Thyroid gland (tissue), 4 donors: ENCODE measurements at regions not wholly inside any gene's neighbourhood (a gene's known extent, or its start where the extent isn't known, plus 50 kb on each side); places are given as distances from the start of the nearest gene placed in this dataset.

Source experiments
- POLR2A ChIP-seq, 2 donors: fragments of 450-650 bp; IDR thresholded peaks; one replicate each; pipeline ENCODE4 v1.6.1; 2017; ENCODE audit warnings: antibody characterized with exemption in 2 of 2, mild to moderate bottlenecking in 2 of 2, moderate library complexity in 1 of 2
- TF ChIP-seq, protein P1 (sequence below), 6 experiments: fragments of 200-600 bp in 3 of 6; fragments of 450-650 bp in 3 of 6; sonication (generic) in 3 of 6; IDR thresholded peaks; one replicate each; pipeline ENCODE4 v1.5.1; 2016 to 2019; ENCODE audit warnings: antibody characterized with exemption in 6 of 6, mild to moderate bottlenecking in 2 of 6, inconsistent platforms in 1 of 6, moderate library complexity in 1 of 6

DNA sequence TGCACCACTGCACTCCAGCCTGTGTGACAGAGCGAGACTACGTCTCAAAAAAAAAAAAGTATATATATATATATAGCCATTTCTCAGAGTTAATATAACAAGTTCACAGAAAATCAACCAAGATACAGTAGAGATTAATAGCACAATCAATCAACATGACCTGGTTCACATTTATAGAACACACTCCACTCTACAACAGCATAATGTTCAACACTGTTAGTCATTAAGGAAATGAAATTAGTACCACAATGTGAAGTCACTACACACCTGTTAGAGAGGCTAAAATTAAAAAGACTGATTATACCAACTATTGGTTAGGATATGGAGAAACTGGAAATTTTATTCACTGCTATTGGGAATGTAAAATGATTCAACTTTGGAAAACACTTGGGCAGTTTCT lies 387.7 kb downstream of the QKI start:
- TF ChIP-seq, protein P1, sequence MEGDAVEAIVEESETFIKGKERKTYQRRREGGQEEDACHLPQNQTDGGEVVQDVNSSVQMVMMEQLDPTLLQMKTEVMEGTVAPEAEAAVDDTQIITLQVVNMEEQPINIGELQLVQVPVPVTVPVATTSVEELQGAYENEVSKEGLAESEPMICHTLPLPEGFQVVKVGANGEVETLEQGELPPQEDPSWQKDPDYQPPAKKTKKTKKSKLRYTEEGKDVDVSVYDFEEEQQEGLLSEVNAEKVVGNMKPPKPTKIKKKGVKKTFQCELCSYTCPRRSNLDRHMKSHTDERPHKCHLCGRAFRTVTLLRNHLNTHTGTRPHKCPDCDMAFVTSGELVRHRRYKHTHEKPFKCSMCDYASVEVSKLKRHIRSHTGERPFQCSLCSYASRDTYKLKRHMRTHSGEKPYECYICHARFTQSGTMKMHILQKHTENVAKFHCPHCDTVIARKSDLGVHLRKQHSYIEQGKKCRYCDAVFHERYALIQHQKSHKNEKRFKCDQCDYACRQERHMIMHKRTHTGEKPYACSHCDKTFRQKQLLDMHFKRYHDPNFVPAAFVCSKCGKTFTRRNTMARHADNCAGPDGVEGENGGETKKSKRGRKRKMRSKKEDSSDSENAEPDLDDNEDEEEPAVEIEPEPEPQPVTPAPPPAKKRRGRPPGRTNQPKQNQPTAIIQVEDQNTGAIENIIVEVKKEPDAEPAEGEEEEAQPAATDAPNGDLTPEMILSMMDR (IDR thresholded peaks at IDR 0.05): no peak
- no peak for TF ChIP-seq POLR2A (IDR thresholded peaks at IDR 0.05)
